Parathyroid adenoma (tissue), 2 donors: ENCODE measurements at regions not wholly inside any gene's neighbourhood (a gene's known extent, or its start where the extent isn't known, plus 50 kb on each side); places are given as distances from the start of the nearest gene placed in this dataset.

Experiments used
- H2AFZ ChIP-seq: fragments of 300-600 bp; sonication (generic); one replicate; pipeline ENCODE4 v1.7.0; 2017; ENCODE audit warnings: antibody characterized with exemption, mild to moderate bottlenecking
- H3K27ac ChIP-seq: fragments of 300-600 bp; sonication (generic); one replicate; pipeline ENCODE4 v1.7.0; 2017
- H3K27me3 ChIP-seq: fragments of 300-600 bp; sonication (generic); one replicate; pipeline ENCODE4 v1.7.0; 2017; ENCODE audit warnings: low read length; ENCODE audit not compliant: control insufficient read depth, insufficient read depth
- H3K36me3 ChIP-seq: fragments of 300-600 bp; sonication (generic); one replicate; pipeline ENCODE4 v1.7.0; 2017; ENCODE audit warnings: low read length; ENCODE audit not compliant: control insufficient read depth, insufficient read depth
- H3K4me1 ChIP-seq: fragments of 300-600 bp; sonication (generic); one replicate; pipeline ENCODE4 v1.7.0; 2017; ENCODE audit warnings: control low read depth
- H3K4me2 ChIP-seq: fragments of 300-600 bp; sonication (generic); one replicate; pipeline ENCODE4 v1.7.0; 2017; ENCODE audit warnings: low read length
- H3K4me3 ChIP-seq: fragments of 300-600 bp; sonication (generic); one replicate; pipeline ENCODE4 v1.7.0; 2017; ENCODE audit warnings: low read depth, low read length
- H3K79me2 ChIP-seq: fragments of 300-600 bp; sonication (generic); one replicate; pipeline ENCODE4 v1.7.0; 2017; ENCODE audit warnings: control low read depth
- H3K9ac ChIP-seq: fragments of 300-600 bp; sonication (generic); one replicate; pipeline ENCODE4 v1.7.0; 2017; ENCODE audit warnings: mild to moderate bottlenecking
- H3K9me3 ChIP-seq: fragments of 300-600 bp; sonication (generic); one replicate; pipeline ENCODE4 v1.7.0; 2017; ENCODE audit warnings: low read length; ENCODE audit not compliant: control insufficient read depth
- TF ChIP-seq, protein P1 (sequence below): fragments of 300-600 bp; sonication (generic); IDR thresholded peaks from one replicate; pipeline ENCODE4 v1.7.0; 2017; ENCODE audit warnings: antibody characterized with exemption, mild to moderate bottlenecking
- donor health status: primary hyperparathyroidism.

GRCh38 chr1:191970116-191970515, 188.1 kb upstream of the RGS18 start:
- Histone ChIP-seq H3K4me1 (no peaks in the 10 kb centered on the region), H3K4me3 (no peak overlapping the region), H2AFZ (no peak overlapping the region), H3K9me3 (no peaks in the 10 kb centered on the region), H3K9ac (no peak overlapping the region), H3K79me2 (no peaks in the 10 kb centered on the region), H3K36me3 (no peaks in the 10 kb centered on the region), H3K27me3 (no peaks in the 10 kb centered on the region), H3K27ac (no peak overlapping the region), H3K4me2 (no peak overlapping the region)
- TF ChIP-seq, protein P1, sequence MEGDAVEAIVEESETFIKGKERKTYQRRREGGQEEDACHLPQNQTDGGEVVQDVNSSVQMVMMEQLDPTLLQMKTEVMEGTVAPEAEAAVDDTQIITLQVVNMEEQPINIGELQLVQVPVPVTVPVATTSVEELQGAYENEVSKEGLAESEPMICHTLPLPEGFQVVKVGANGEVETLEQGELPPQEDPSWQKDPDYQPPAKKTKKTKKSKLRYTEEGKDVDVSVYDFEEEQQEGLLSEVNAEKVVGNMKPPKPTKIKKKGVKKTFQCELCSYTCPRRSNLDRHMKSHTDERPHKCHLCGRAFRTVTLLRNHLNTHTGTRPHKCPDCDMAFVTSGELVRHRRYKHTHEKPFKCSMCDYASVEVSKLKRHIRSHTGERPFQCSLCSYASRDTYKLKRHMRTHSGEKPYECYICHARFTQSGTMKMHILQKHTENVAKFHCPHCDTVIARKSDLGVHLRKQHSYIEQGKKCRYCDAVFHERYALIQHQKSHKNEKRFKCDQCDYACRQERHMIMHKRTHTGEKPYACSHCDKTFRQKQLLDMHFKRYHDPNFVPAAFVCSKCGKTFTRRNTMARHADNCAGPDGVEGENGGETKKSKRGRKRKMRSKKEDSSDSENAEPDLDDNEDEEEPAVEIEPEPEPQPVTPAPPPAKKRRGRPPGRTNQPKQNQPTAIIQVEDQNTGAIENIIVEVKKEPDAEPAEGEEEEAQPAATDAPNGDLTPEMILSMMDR = no peak

- H3K27me3 ChIP-seq = no peaks in the 10 kb centered on the region
- no peak overlapping the region for H3K9ac ChIP-seq
- TF ChIP-seq, protein P1 = no peak
- H3K4me1 ChIP-seq = no peaks in the 10 kb centered on the region
- H3K9me3 ChIP-seq = no peaks in the 10 kb centered on the region
- H3K4me2 ChIP-seq = no peak overlapping the region
- H3K27ac ChIP-seq = no peak overlapping the region
- H3K36me3 ChIP-seq = no peaks in the 10 kb centered on the region
- no peak overlapping the region for H3K4me3 ChIP-seq
- H3K79me2 ChIP-seq = no peaks in the 10 kb centered on the region
- H2AFZ ChIP-seq = no peak overlapping the region
Measured at GRCh38 chr1:191971447-191971846, 186.8 kb upstream of the RGS18 start.

GRCh38 chr1:191974004-191974403, 184.3 kb upstream of the RGS18 start:
- no peak overlapping the region for H3K9ac ChIP-seq
- no peak overlapping the region for H3K4me2 ChIP-seq
- TF ChIP-seq, protein P1 = no peak
- no peaks in the 10 kb centered on the region for H3K9me3 ChIP-seq
- H3K4me1 ChIP-seq = no peaks in the 10 kb centered on the region
- no peaks in the 10 kb centered on the region for H3K27me3 ChIP-seq
- H3K79me2 ChIP-seq = no peaks in the 10 kb centered on the region
- no peak overlapping the region for H3K4me3 ChIP-seq
- H3K36me3 ChIP-seq = no peaks in the 10 kb centered on the region
- no peak overlapping the region for H2AFZ ChIP-seq
- H3K27ac ChIP-seq = no peak overlapping the region

DNA sequence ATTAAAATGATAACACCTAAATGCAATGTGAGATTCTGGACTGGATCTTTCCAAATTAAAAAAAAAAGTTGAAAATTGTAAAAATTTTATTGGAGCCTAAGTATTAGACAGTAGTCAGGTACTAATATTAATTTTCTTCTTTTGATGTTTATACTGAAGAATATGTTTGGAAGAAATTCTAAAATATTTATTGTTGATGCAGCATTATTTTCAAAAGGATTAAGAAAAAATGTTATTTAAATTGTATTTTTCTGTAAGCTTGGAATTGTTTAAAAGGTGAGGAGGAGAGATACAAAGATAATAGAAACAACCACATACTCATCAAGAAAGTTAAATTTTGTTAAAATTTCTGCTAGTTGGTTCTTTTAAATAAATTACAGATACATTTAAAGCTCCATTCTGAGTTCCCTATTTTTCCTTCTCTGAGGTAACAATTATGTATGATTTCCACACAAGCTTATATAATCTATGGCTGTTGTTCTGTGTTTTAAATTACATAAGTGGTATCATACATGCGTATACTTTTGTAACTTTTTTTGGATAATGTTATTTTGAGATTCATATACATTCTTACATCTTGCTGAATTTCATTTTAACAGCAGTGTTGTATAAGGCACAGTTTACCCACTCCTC, 180.3 kb upstream of the RGS18 start:
- Histone ChIP-seq H3K4me1 (no peaks in the 10 kb centered on the region), H3K4me2 (no peak overlapping the region)

GRCh38 chr1:191984856-191985255, 173.4 kb upstream of the RGS18 start:
- H3K79me2 ChIP-seq = no peaks in the 10 kb centered on the region
- no peaks in the 10 kb centered on the region for H3K36me3 ChIP-seq
- H3K27ac ChIP-seq = no peak overlapping the region
- no peak overlapping the region for H3K4me2 ChIP-seq
- H3K9me3 ChIP-seq = no peaks in the 10 kb centered on the region
- no peaks in the 10 kb centered on the region for H3K27me3 ChIP-seq
- no peaks in the 10 kb centered on the region for H3K4me1 ChIP-seq
- H2AFZ ChIP-seq = no peak overlapping the region
- no peak overlapping the region for H3K4me3 ChIP-seq
- TF ChIP-seq, protein P1 = no peak
- H3K9ac ChIP-seq = no peak overlapping the region

More for the DNA sequence above, 180.3 kb upstream of the RGS18 start:
- H3K36me3 ChIP-seq = no peaks in the 10 kb centered on the region
- H2AFZ ChIP-seq = no peak overlapping the region
- TF ChIP-seq, protein P1 = no peak
- H3K79me2 ChIP-seq = no peaks in the 10 kb centered on the region
- no peak overlapping the region for H3K27ac ChIP-seq
- H3K9me3 ChIP-seq = no peaks in the 10 kb centered on the region
- H3K9ac ChIP-seq = no peak overlapping the region
- H3K27me3 ChIP-seq = no peaks in the 10 kb centered on the region
- no peak overlapping the region for H3K4me3 ChIP-seq
